ENCODE measurements at regions not wholly inside any gene's neighbourhood (a gene's known extent, or its start where the extent isn't known, plus 50 kb on each side); places are given as distances from the start of the nearest gene placed in this dataset.

GRCh38 chr20:60467771-60468170 is 509.5 kb downstream of the CDH26 start:
- TF ChIP-seq CTCF (conservative IDR thresholded peaks at IDR 0.05) = no peak
- no peak overlapping the region for H3K27ac ChIP-seq

- TF ChIP-seq CTCF (conservative IDR thresholded peaks at IDR 0.05) = no peak
- H3K27ac ChIP-seq = no peak overlapping the region
These were observed 511.6 kb downstream of the CDH26 start for GRCh38 chr20:60469829-60470228.

- no peak overlapping the region for H3K27ac ChIP-seq
- no peak for TF ChIP-seq CTCF (conservative IDR thresholded peaks at IDR 0.05)
These were observed 512.1 kb downstream of the CDH26 start for GRCh38 chr20:60470366-60470765.

- TF ChIP-seq CTCF (conservative IDR thresholded peaks at IDR 0.05) = 0 out of 2 replicates have a peak, but pooled peaks have one; percentile 11
These were observed 515.0 kb downstream of the CDH26 start for GRCh38 chr20:60473211-60473610.

GRCh38 chr20:60474385-60474910 is 516.2 kb downstream of the CDH26 start:
- no peak for TF ChIP-seq CTCF (conservative IDR thresholded peaks at IDR 0.05)
- no peak overlapping the region for H3K27ac ChIP-seq

More at GRCh38 chr20:60473211-60473610, 515.0 kb downstream of the CDH26 start:
- no peak overlapping the region for H3K27ac ChIP-seq

- TF ChIP-seq CTCF (conservative IDR thresholded peaks at IDR 0.05) = no peak
- no peak overlapping the region for H3K27ac ChIP-seq
These were observed 517.8 kb downstream of the CDH26 start for GRCh38 chr20:60476045-60476444.

- H3K27ac ChIP-seq = no peak overlapping the region
- TF ChIP-seq CTCF (conservative IDR thresholded peaks at IDR 0.05) = no peak
These were observed 519.7 kb downstream of the CDH26 start for GRCh38 chr20:60477958-60478357.
